ENCODE measurements at regions not wholly inside any gene's neighbourhood (a gene's known extent, or its start where the extent isn't known, plus 50 kb on each side); places are given as distances from the start of the nearest gene placed in this dataset.
"Not testable (repeated sequence)": the region's sequence is repeated elsewhere in the genome, so short reads cannot be mapped to it uniquely, and the experiment has no call there.

GRCh38 chr21:9068622-9069021 is 1452.8 kb upstream of the TPTE start:
- not testable (repeated sequence) for FAIRE-seq

- FAIRE-seq = not testable (repeated sequence)
Measured at GRCh38 chr21:9070703-9071102, 1450.7 kb upstream of the TPTE start.

- FAIRE-seq = not testable (repeated sequence)
Measured at GRCh38 chr21:9073010-9073409, 1448.4 kb upstream of the TPTE start.

- FAIRE-seq = not testable (repeated sequence)
Measured at GRCh38 chr21:9074772-9075171, 1446.6 kb upstream of the TPTE start.

GRCh38 chr21:9083091-9083826 is 1438.1 kb upstream of the TPTE start:
- not testable (repeated sequence) for FAIRE-seq

GRCh38 chr21:9086299-9086698 is 1435.1 kb upstream of the TPTE start:
- FAIRE-seq = not testable (repeated sequence)

GRCh38 chr21:9087816-9088215 is 1433.6 kb upstream of the TPTE start:
- not testable (repeated sequence) for FAIRE-seq

- FAIRE-seq = not testable (repeated sequence)
Measured at GRCh38 chr21:9129741-9130140, 1391.6 kb upstream of the TPTE start.

GRCh38 chr21:9130817-9131216 is 1390.6 kb upstream of the TPTE start:
- FAIRE-seq = not testable (repeated sequence)

Data from colon (tissue), 2 donors.